Neural progenitor cell (in vitro differentiated cells): ENCODE measurements at regions not wholly inside any gene's neighbourhood (a gene's known extent, or its start where the extent isn't known, plus 50 kb on each side); places are given as distances from the start of the nearest gene placed in this dataset.

Experiments used
- EZH2 ChIP-seq: fragments of 200-600 bp; sonication (generic); IDR thresholded peaks from 2 replicates; pipeline ENCODE4 v1.6.1; 2017; ENCODE audit warnings: antibody characterized with exemption, mild to moderate bottlenecking, moderate library complexity
- EZH2phosphoT487 ChIP-seq: fragments of 200-600 bp; sonication (generic); IDR thresholded peaks from 2 replicates; pipeline ENCODE4 v1.6.1; 2017; ENCODE audit warnings: antibody characterized with exemption
- TF ChIP-seq, protein P1 (sequence below): fragments of 200-600 bp; sonication (generic); IDR thresholded peaks from 2 replicates; pipeline ENCODE4 v1.5.1; 2017; ENCODE audit warnings: antibody characterized with exemption, mild to moderate bottlenecking

DNA sequence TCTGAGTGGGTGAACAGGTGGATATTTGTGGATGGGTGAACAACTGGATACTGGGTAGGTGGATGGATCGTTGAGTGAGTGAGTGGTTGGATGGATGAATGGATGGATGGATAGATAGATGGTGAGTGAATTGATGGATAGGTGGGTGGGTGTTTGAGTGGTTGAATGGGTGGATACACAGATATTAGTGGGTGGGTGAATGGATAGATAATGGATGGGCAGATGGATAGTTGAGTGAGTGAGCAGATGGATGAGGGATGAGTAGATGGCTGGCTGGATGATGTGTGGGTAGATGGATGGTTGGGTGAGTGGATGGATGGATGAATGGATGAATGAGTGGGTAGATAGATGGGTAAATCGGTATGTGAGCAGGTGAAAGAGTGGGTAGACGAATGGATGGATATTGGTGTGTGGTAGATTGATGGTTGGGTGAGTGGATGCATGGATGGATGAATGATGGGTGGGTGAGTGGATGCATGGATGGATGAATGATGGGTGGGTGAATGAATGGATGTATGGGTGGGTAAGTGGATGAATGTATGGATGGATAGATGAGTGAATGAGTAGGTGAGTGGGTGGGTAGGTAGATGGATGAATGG is 406.7 kb downstream of the MN1 start:
- TF ChIP-seq EZH2phosphoT487, result no peak
- TF ChIP-seq, protein P1, sequence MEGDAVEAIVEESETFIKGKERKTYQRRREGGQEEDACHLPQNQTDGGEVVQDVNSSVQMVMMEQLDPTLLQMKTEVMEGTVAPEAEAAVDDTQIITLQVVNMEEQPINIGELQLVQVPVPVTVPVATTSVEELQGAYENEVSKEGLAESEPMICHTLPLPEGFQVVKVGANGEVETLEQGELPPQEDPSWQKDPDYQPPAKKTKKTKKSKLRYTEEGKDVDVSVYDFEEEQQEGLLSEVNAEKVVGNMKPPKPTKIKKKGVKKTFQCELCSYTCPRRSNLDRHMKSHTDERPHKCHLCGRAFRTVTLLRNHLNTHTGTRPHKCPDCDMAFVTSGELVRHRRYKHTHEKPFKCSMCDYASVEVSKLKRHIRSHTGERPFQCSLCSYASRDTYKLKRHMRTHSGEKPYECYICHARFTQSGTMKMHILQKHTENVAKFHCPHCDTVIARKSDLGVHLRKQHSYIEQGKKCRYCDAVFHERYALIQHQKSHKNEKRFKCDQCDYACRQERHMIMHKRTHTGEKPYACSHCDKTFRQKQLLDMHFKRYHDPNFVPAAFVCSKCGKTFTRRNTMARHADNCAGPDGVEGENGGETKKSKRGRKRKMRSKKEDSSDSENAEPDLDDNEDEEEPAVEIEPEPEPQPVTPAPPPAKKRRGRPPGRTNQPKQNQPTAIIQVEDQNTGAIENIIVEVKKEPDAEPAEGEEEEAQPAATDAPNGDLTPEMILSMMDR, result no peak
- no peak for TF ChIP-seq EZH2
